Dedifferentiated amniotic fluid mesenchymal stem cell (primary cell): ENCODE measurements at regions not wholly inside any gene's neighbourhood (a gene's known extent, or its start where the extent isn't known, plus 50 kb on each side); places are given as distances from the start of the nearest gene placed in this dataset.

Experiments used
- DNase-seq: peaks from one replicate; pipeline ENCODE4 v3.0.0-alpha.2; 2016; ENCODE audit errors: extremely low spot score

DNA sequence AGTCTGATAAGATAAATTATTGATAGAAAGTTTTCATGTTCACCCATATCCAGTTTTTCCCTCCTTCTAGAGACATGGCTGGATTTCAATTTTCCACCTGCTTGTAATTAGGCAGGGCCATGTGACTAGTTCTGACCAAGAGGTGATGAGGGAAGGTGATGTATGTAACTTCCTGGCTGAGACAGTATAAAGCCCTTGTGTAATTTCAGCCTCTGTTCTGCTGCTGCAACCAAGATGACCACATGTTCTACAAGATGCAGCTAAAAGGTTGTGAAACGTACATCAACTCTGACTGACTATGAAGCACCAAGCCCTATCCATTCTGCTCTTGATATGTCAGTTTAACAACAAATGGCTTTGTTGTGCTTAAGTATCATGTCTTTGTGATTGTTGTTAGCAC is 376.5 kb upstream of the DAB2 start:
- no peak for DNase-seq

DNA sequence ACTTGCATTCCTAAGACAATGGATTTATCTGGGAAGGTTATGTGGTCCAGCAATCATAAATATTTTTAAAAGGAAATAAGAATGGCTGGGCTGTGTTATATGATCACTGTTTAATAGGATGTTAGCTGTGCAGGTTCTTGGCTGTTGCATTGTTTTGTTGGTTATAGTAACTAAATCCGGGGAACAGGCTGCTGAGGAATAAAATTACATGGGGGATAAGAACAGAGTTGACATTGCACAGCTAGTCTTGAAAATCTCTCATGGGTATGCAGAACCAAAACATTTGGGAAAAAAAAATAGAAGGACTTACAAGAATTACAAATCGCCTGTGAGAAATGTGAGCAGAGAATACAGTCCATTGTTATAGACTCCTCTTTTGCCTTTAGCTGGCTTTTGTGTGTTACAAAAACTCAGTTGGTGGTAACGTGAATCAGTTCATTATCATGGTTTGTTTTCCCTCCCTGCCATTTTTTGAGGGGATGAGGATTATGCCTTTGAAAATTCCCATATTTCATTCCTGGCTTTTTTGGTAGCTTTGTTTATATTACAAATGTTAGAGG is 375.3 kb upstream of the DAB2 start:
- DNase-seq, result no peak

DNA sequence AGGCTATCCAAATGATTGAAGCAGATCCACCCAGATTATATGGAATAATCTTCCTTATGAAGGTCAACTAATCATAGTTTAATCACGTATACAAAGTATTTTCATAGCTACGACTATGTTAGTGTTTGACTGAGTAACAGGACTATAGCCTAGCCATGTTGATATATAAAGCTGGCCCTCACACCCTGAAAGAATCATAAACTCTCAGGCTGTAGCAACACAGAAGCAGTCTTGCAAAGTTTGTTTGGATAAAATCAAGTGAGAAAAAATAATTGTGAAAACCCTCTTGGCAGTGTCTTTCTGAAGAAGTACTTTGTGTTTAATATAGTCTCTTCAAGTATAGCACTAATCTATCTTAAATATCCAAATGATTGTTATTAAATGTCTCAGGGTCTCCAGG is 374.5 kb upstream of the DAB2 start:
- no peak for DNase-seq

GRCh38 chr5:39794513-39795210 is 369.9 kb upstream of the DAB2 start:
- DNase-seq, result no peak

GRCh38 chr5:39785410-39785809 is 360.6 kb upstream of the DAB2 start:
- DNase-seq, result no peak

- no peak for DNase-seq
These were observed 359.1 kb upstream of the DAB2 start for GRCh38 chr5:39783756-39784421.

DNA sequence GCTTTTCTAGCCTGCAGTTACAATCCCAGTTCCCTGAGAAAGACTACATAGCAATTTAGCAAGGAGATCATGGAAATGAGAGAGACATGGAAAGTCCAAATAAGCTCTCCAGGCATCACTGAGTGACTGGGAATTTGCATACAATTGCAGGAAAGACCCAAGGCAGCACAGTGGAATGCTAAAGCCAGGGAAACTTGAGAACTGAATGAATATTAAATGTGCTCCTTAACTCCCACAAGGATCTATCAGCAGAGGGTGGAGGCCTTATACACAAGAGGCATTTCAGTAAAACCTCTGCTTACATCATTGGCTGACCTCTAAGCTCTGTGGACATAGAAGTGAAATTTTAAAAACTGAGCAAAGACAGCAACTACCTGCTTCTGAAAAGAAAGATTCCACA is 355.6 kb upstream of the DAB2 start:
- DNase-seq, result peak; percentile 68

GRCh38 chr5:39779831-39780230 is 355.1 kb upstream of the DAB2 start:
- no peak for DNase-seq

DNA sequence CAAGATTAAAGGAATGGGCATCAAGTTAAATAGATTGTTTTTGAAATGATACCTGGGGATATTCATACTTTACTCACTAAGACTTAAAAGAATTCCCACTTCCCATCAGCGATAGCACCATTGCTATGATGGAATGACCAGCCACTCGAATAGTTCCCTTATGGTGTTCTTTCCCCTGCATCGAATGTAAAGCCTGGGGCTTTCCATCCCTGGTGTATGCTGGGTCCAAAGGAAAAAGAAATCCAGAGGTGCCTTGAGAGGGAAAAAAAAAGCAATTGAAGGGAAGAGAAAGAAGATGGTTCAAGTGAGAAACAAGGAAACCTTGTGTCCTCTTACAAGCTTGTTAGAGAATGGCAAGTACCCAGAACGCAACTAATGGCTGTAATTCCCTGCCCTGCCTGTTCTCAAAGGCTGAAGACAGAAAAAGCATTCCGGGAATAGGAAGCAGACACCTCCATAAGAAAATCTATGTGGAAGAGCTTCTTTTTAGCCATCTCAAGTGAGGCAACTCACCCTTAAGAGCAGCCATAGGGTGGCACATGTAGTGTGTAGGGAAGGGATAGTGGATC is 351.1 kb upstream of the DAB2 start:
- DNase-seq, result no peak

GRCh38 chr5:39775086-39775796 is 350.5 kb upstream of the DAB2 start:
- peak; percentile 88 for DNase-seq

DNA sequence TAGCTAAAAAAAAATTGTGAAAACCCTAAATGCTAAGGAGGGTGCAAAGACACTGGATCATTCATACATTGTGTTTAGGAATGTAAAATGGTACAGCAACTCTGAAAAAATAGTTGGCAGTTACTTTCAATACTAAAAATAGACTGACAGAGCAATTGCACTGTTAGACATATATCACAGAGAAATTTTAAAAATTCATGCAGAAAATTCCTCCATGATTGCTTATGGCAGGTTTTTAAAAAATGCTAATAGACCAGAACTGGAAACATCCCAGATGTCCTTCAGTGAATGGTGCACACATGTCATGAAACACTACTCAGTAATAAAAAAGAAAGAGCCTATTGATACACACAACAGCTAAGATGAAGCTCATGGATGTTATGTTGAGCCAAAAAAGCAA is 349.8 kb upstream of the DAB2 start:
- DNase-seq, result no peak

GRCh38 chr5:39772307-39772706 is 347.5 kb upstream of the DAB2 start:
- no peak for DNase-seq

GRCh38 chr5:39767916-39768315 is 343.1 kb upstream of the DAB2 start:
- no peak for DNase-seq

DNA sequence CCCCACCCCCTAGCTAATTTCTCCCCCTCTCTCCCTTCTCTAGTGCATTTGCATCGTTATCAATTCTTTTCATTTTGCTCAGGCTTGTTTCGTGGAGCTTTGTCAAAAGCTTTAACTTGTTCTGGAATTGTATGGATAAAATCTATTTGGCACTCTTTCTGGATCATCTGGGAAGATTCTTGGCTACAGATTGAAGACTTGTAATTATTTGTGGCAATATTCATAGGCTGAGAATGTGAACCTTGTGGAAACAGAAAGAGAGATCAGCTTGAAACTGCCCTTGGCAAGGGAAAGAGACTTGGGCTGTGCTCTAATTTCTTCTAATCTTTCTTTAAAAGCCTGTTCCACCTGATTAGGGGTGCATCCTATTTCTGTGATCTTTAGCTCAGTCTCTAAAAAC is 340.6 kb upstream of the DAB2 start:
- peak; percentile 46 for DNase-seq

- no peak for DNase-seq
These were observed 338.0 kb upstream of the DAB2 start for GRCh38 chr5:39762761-39763160.

GRCh38 chr5:39761199-39761950 is 336.6 kb upstream of the DAB2 start:
- no peak for DNase-seq

DNA sequence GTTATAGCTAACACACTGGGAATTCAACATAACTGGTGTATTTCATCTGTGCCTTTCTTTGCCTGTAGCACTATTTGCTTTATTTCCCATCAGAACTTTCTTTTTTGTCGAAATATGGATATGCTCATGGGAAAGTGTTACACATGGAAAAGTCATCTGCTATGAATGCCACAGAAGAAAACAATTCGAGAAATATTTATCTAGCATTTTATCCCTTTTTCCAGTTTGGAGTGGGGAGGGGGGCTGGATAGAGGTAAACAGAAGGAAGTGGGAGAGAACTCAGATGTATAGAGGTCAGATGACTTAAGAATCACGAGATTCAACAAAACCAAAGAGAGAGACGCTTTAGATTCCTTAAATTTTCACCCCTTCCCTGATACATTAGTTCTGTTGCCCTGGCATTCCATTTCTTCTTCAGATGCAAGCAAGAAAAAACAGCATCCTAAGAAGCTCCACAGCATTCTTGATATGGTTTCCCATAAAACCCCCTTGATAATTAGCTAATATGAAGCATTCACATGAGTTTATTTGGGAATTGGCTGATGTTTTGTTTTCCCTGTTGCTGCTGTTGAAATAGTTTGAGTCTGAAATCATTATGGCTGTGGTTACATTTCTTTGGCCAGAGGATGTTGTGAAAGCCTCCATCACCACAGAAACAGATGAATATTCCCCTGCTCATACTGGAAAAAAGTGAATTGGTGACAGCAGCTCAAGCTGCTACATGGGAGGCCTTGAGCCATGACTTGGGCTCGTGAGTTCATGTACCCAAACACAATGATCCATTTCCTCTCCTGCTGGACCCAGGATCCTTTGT is 335.8 kb upstream of the DAB2 start:
- DNase-seq, result peak; percentile 93

- DNase-seq, result peak; percentile 61
These were observed 334.9 kb upstream of the DAB2 start for GRCh38 chr5:39759701-39760100.

DNA sequence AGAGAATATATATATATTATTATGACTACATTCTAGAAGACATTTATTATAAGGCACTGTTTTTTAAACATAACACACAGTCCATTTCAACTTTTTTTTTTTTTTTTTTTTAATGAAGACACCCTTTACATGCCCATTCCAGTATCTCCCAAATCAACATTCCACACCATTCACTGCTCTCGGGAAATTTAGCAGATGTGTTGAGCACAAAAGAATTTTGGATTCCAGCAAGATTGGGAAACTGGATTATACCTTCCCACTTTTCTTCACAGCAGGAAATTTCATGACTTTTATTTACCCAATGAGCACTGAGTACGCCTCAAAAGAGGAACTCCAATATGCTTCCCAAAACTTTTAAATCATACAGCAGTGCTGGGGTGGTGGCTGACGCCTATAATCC is 333.6 kb upstream of the DAB2 start:
- DNase-seq, result no peak

GRCh38 chr5:39757131-39757530 is 332.4 kb upstream of the DAB2 start:
- no peak for DNase-seq

GRCh38 chr5:39755986-39756385 is 331.2 kb upstream of the DAB2 start:
- peak; percentile 93 for DNase-seq
